GM18502 (cell line): ENCODE measurements at regions not wholly inside any gene's neighbourhood (a gene's known extent, or its start where the extent isn't known, plus 50 kb on each side); places are given as distances from the start of the nearest gene placed in this dataset.

Source experiments
- ATAC-seq: cut with Tn5 transposase; IDR thresholded peaks from one replicate; pipeline ENCODE4 v1.9.1; 2021; ENCODE audit warnings: mild to moderate bottlenecking; ENCODE audit not compliant: unreplicated experiment, poor library complexity

DNA sequence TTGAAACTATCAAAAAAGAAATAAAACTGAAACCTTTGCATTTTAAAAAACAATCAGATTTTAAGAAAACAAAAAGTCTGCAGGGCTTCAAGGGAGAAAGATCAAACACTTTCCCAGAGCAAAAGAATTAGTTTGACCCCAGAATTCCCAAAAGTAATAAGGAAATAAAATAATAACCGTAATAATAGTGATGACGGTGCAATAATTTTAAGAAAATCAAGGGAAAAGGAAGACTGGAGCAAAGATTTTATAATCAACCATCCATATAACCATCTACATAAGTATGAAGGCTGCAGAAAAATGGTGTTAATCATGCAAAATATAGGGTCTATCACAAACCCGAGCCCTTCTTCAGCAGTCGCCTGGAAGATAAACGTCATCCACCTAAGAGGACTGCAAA is 634.8 kb downstream of the GALR1 start:
- no peak for ATAC-seq

GRCh38 chr18:77894060-77894459 is 644.4 kb downstream of the GALR1 start:
- no peak for ATAC-seq

DNA sequence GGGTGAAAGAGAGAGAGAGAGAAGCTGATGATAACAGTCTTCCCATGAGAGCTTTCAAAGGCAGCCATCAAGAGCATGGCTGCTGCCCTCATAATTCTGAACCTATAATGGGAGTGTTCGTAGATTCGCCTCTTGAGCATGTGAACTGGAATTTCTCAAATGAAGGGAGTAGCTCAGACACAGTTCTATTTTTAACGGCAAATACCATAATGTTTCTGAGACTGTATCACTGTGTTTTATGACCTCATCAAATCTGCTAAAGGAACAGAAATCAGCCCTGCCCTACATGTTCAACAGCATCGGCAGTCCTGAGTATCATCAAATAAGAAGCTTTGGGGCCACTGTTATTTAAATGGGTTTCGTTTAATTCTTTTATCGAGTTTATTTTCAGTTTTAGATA is 645.6 kb downstream of the GALR1 start:
- ATAC-seq = no peak

- no peak for ATAC-seq
These were observed 647.1 kb downstream of the GALR1 start for GRCh38 chr18:77896586-77897252.

DNA sequence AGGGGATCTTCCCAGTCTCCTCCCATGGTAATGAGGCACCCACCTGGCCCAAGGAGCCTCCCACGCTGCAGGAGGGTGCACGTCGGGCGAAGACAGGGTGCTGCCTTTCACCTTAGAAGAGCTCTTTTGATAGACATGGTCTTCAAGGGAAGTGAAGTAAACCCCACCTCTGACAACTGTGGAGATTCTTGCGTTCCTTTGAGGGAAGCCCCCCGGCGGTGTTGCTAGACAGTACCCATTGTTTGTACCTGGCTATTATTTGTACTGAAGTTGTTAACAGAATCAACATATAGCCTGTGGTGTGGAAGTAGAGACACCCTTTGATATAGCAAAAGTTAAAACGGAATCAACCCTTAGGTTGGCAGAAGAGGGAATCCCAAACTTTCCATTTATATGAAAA is 648.0 kb downstream of the GALR1 start:
- ATAC-seq = no peak

DNA sequence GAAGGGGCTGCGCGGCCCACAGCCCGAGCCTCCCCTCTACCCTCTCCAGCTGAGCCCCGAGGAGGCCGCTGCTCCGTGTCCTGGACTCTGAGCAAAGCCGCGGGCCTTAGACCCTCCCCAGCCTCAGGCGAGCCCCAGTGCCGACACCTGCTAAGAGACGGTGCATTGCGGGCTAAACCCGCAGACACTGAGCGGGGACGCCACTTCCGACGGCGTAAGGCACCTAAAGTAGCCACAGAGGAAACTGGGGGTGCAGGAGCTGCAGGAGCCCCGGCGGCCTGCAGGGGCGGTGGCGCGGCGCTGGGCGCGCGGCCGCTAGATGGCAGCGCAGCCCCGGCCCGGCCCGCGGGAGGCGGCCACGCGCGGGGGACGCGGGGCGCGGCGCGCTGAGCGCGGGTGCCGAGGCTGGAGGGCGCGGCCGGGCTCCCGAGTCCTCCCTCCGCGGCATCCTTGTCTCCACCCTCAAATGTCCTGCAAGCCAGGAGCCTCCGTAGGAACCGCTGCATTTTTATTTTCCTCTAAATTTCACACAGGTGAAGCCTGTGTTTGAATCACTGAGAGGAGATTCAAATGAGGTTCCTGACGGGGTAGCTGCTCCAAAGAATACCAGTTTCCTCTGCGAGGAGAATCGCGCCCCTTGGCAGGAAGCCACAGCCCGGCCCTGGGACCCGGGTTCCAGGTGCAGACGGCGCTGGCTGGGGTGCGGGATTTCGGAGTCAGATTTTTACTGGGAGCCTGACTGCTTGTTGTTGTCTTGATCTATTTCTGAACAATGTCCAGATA is 650.5 kb downstream of the GALR1 start:
- peak; percentile 100 for ATAC-seq

GRCh38 chr18:77905011-77905410 is 655.4 kb downstream of the GALR1 start:
- ATAC-seq = no peak

DNA sequence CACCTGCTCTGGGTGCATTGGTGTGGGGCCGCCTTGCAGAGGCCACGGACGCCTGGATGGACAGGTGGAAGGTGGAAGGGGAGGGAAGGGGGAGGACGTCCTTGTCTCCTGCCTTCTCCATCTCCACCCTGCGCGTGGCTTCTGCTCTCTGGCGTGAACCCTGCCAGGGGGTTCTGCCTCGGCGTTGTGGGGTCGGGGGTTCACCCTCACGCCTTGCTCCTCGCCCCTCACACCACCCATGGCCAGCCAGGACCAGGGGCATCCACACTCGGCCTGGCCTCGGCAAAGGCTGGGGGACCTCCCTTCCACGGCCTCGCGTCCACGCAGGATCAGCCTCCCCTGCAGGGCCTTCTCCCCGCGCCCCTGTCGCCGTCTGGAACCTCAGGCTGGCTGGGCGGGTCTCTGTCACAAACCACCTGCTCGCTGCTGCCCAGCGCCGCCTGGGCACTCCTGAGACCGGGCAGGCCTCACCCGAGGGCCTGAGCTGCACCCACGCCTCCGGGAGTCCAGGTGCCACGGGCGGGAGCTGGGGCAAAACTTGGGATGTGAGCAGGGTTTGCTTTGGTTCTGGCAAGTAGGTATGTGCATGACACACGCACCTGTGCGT is 655.9 kb downstream of the GALR1 start:
- ATAC-seq = no peak

- no peak for ATAC-seq
These were observed 656.6 kb downstream of the GALR1 start for GRCh38 chr18:77906103-77906892.

DNA sequence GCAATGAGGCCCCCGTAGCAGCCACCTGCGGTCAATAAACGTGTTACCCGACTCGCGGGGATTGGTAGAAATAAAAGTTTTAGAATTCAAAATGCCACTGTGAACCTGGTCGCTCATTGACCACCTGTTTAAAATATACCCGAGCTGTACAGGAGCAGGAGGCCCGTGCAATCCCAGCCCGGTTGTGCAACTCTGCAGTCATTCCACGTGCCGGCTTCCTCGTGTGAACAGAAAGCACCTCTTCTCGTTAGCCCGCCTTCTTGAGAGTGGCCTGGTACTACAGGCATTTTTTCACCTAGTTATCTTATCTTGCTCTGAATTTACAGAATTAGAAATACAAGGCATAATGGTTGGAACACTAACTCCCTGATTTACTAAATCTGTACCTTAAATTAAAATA is 660.7 kb downstream of the GALR1 start:
- ATAC-seq = no peak

DNA sequence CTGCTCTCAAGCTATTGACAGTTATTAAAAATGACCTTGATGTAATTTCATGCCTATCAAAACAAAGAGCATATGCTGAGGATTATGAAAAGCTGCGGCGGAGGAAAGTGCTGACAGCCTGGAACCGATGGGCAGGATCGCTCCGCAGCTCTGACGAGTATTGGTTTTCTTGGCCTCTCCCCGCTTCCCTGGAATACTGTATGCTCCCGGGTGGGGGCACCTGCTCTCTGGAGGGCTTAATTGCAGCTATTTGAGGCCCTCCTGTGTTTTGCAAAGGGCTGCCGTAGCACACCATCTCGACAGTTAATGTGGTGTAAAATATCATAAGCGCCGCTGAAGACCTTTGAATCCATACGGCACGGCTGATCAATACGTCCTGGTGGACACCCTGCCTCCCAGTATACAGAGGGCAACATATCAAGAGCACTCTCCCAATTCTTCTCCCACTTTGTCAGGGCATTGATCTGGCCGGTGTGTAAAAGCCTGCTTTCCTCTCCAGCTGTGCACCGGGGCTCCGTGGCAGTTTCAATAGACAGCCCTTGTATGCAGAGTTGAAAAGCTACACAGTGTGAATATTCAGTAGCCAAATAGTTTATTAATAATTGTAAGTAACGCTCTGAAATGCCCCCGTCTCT is 662.4 kb downstream of the GALR1 start:
- ATAC-seq = no peak

GRCh38 chr18:77918730-77919129 is 669.1 kb downstream of the GALR1 start:
- no peak for ATAC-seq

DNA sequence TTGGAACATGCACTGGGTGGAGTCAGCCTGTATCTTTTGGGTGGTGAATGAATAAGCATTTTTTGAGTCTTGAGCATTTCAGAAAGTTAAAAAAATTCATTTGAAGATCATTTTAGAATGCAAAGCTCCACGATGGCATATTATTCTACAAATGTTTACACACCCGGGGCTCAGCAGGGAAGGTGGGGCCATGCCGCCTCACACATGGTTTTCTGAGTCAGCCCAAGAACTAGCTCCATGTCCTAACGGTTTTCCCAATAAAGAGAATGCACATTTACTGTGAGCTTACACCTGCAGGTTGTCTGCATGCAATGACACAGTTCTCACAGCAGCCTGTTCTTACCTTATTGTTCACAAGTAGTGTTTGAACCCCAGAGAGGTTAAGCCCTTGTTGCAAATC is 670.3 kb downstream of the GALR1 start:
- no peak for ATAC-seq

- ATAC-seq = no peak
These were observed 685.7 kb downstream of the GALR1 start for GRCh38 chr18:77935342-77935741.

DNA sequence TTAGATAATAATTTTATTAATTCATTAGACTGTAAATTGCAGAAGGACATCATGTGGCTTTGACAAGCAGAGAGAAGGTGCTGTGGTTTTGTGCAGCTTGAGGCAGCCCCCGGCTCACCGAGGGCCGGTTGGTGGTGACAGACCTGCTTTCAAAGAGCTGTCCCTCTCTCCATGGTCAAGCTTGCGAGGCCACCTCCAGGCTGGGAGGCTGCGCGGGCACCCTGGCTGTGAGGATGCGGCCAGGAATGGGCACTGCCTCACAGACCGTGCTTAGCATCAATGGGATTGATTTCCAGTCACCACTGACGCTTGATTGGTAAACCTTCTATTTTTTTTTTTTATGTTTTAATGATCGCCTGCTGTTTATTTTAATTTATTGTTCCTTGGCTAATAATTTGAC is 690.9 kb downstream of the GALR1 start:
- no peak for ATAC-seq

DNA sequence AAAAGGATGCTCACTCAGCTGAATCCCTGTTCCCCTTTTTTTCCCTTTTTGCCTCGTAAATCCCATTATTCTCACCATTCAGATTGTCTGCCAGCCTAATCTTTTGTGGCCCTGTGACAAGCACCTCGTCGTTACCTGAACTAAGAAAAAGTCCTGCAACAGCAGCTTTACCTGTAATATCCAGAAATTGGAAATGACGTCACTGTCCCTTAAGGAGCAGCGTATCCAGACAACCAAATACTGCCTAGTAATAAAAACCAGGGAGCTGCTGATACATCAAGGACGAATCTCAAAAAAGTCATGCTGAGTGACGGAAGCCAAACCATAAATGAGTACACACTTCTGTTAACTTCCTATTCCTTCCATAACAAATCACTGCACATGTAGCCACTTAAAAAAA is 694.9 kb downstream of the GALR1 start:
- no peak for ATAC-seq

GRCh38 chr18:77948567-77948966 is 698.9 kb downstream of the GALR1 start:
- no peak for ATAC-seq

- no peak for ATAC-seq
These were observed 699.8 kb downstream of the GALR1 start for GRCh38 chr18:77949355-77949973.

GRCh38 chr18:77959248-77959647 is 709.6 kb downstream of the GALR1 start:
- ATAC-seq = no peak
